Karpas-422 (cell line): ENCODE measurements at regions not wholly inside any gene's neighbourhood (a gene's known extent, or its start where the extent isn't known, plus 50 kb on each side); places are given as distances from the start of the nearest gene placed in this dataset.
A peak's percentile ranks its signal among the peaks of the same experiment; 100 is the strongest.

ENCODE experiments used
- DNase-seq: peaks from one replicate; pipeline ENCODE4 v3.0.0-alpha.2; 2015
- H2AFZ ChIP-seq: fragments of 200-600 bp; sonication (generic); 2 replicates; pipeline ENCODE4 v1.6.1; 2014; ENCODE audit warnings: antibody characterized with exemption, low read length, mixed read lengths
- H3K27ac ChIP-seq: fragments of 200-600 bp; sonication (generic); 2 replicates; pipeline ENCODE4 v1.5.1; 2014; ENCODE audit warnings: mild to moderate bottlenecking, low read length, moderate library complexity
- H3K27me3 ChIP-seq: fragments of 200-600 bp; sonication (generic); 2 replicates; pipeline ENCODE4 v1.6.1; 2014; ENCODE audit warnings: low read length, mixed read lengths
- H3K36me3 ChIP-seq: fragments of 200-600 bp; sonication (generic); 2 replicates; pipeline ENCODE4 v1.6.1; 2014; ENCODE audit warnings: low read length, mixed read lengths; ENCODE audit not compliant: insufficient read depth
- H3K4me1 ChIP-seq: fragments of 200-600 bp; sonication (generic); 2 replicates; pipeline ENCODE4 v1.6.1; 2014; ENCODE audit warnings: mild to moderate bottlenecking, low read length, mixed read lengths
- H3K4me2 ChIP-seq: fragments of 200-600 bp; sonication (generic); 2 replicates; pipeline ENCODE4 v1.6.1; 2014; ENCODE audit warnings: low read length, low read depth, mild to moderate bottlenecking; ENCODE audit not compliant: poor library complexity, severe bottlenecking
- H3K4me3 ChIP-seq: fragments of 200-600 bp; sonication (generic); 2 replicates; pipeline ENCODE4 v1.5.1; 2014; ENCODE audit warnings: mild to moderate bottlenecking, antibody characterized with exemption, low read length, mixed read lengths
- H3K79me2 ChIP-seq: fragments of 200-600 bp; sonication (generic); 2 replicates; pipeline ENCODE4 v1.6.1; 2014; ENCODE audit warnings: mild to moderate bottlenecking, low read length, mixed read lengths
- H3K9ac ChIP-seq: fragments of 200-600 bp; sonication (generic); 2 replicates; pipeline ENCODE4 v1.6.0; 2014; ENCODE audit warnings: low read length
- H3K9me2 ChIP-seq: fragments of 200-600 bp; sonication (generic), shearing (Covaris generic); replicated peaks from 2 replicates; pipeline ENCODE4 v1.6.0; 2014; ENCODE audit warnings: mild to moderate bottlenecking, low read length, moderate library complexity; ENCODE audit not compliant: insufficient read depth
- H3K9me3 ChIP-seq: fragments of 300-700, 200-600 bp; sonication (generic); 2 replicates; pipeline ENCODE4 v1.6.1; 2014; ENCODE audit warnings: low read length, mixed read lengths
- H4K20me1 ChIP-seq: fragments of 200-600 bp; sonication (generic); 2 replicates; pipeline ENCODE4 v1.6.1; 2014; ENCODE audit warnings: mild to moderate bottlenecking, antibody characterized with exemption, low read length, low read depth; ENCODE audit not compliant: insufficient read depth

GRCh38 chr13:40059540-40060232, 404.2 kb downstream of the COG6 start:
- Histone ChIP-seq H3K9me3 (no peaks in the 10 kb centered on the region), H3K79me2 (no peaks in the 10 kb centered on the region), H3K9me2 (no peaks in the 10 kb centered on the region), H3K27me3 (no peaks in the 10 kb centered on the region), H3K4me3 (no peak overlapping the region), H4K20me1 (no peaks in the 10 kb centered on the region), H2AFZ (no peak overlapping the region), H3K4me2 (peak overlapping the region; percentile 27), H3K36me3 (no peaks in the 10 kb centered on the region), H3K9ac (no peak overlapping the region), H3K27ac (no peak overlapping the region), H3K4me1 (peaks cover 24% of the 10 kb centered on the region)
- no peak for DNase-seq

- Histone ChIP-seq H2AFZ (no peak overlapping the region), H3K36me3 (no peaks in the 10 kb centered on the region), H4K20me1 (no peaks in the 10 kb centered on the region), H3K9ac (no peak overlapping the region), H3K4me1 (peaks cover 28% of the 10 kb centered on the region), H3K4me3 (no peak overlapping the region), H3K9me2 (no peaks in the 10 kb centered on the region), H3K79me2 (no peaks in the 10 kb centered on the region), H3K9me3 (no peaks in the 10 kb centered on the region), H3K4me2 (peak overlapping the region; percentile 27), H3K27ac (no peak overlapping the region), H3K27me3 (no peaks in the 10 kb centered on the region)
- DNase-seq = peak; percentile 52
These were observed 405.0 kb downstream of the COG6 start for GRCh38 chr13:40060296-40061007.

- H3K36me3 ChIP-seq = no peaks in the 10 kb centered on the region
- DNase-seq = peak; percentile 57
- H4K20me1 ChIP-seq = no peaks in the 10 kb centered on the region
- H3K4me3 ChIP-seq = no peak overlapping the region
- H2AFZ ChIP-seq = no peak overlapping the region
- H3K4me1 ChIP-seq = peaks cover 28% of the 10 kb centered on the region
- no peak overlapping the region for H3K27ac ChIP-seq
- no peaks in the 10 kb centered on the region for H3K79me2 ChIP-seq
- H3K4me2 ChIP-seq = no peak overlapping the region
- H3K9me2 ChIP-seq = no peaks in the 10 kb centered on the region
- H3K9ac ChIP-seq = no peak overlapping the region
- H3K9me3 ChIP-seq = no peaks in the 10 kb centered on the region
- H3K27me3 ChIP-seq = no peaks in the 10 kb centered on the region
These were observed 406.3 kb downstream of the COG6 start for GRCh38 chr13:40061466-40062450.

- H2AFZ ChIP-seq = no peak overlapping the region
- H3K4me2 ChIP-seq = no peak overlapping the region
These were observed 407.8 kb downstream of the COG6 start for GRCh38 chr13:40063278-40063698.

GRCh38 chr13:40063703-40064102, 408.2 kb downstream of the COG6 start:
- Histone ChIP-seq H3K27me3 (no peaks in the 10 kb centered on the region), H3K36me3 (no peaks in the 10 kb centered on the region), H2AFZ (no peak overlapping the region), H3K27ac (no peak overlapping the region), H3K9ac (no peak overlapping the region), H3K9me3 (no peaks in the 10 kb centered on the region), H3K4me3 (no peak overlapping the region), H3K9me2 (no peaks in the 10 kb centered on the region), H3K4me2 (no peak overlapping the region), H3K79me2 (no peaks in the 10 kb centered on the region), H4K20me1 (no peaks in the 10 kb centered on the region), H3K4me1 (peaks cover 28% of the 10 kb centered on the region)
- DNase-seq = no peak

More at GRCh38 chr13:40063278-40063698, 407.8 kb downstream of the COG6 start:
- H4K20me1 ChIP-seq = no peaks in the 10 kb centered on the region
- no peak overlapping the region for H3K4me3 ChIP-seq
- H3K27me3 ChIP-seq = no peaks in the 10 kb centered on the region
- H3K79me2 ChIP-seq = no peaks in the 10 kb centered on the region
- H3K9ac ChIP-seq = no peak overlapping the region
- H3K9me2 ChIP-seq = no peaks in the 10 kb centered on the region
- no peaks in the 10 kb centered on the region for H3K36me3 ChIP-seq
- no peak for DNase-seq
- H3K9me3 ChIP-seq = no peaks in the 10 kb centered on the region
- no peak overlapping the region for H3K27ac ChIP-seq
- H3K4me1 ChIP-seq = peaks cover 28% of the 10 kb centered on the region

- Histone ChIP-seq H3K4me3 (no peak overlapping the region), H4K20me1 (no peaks in the 10 kb centered on the region), H3K9ac (no peak overlapping the region), H3K9me2 (no peaks in the 10 kb centered on the region), H3K9me3 (no peaks in the 10 kb centered on the region), H3K27me3 (no peaks in the 10 kb centered on the region), H3K4me1 (peaks cover 33% of the 10 kb centered on the region), H2AFZ (no peak overlapping the region), H3K4me2 (no peak overlapping the region), H3K36me3 (no peaks in the 10 kb centered on the region), H3K79me2 (no peaks in the 10 kb centered on the region), H3K27ac (no peak overlapping the region)
- DNase-seq = no peak
These were observed 409.0 kb downstream of the COG6 start for GRCh38 chr13:40064154-40065097.

- H3K4me3 ChIP-seq = 0 out of 2 replicates have a peak overlapping the region, but pooled peaks have one; percentile 7
- H3K27ac ChIP-seq = peak overlapping the region; percentile 59
- H3K79me2 ChIP-seq = no peaks in the 10 kb centered on the region
- no peaks in the 10 kb centered on the region for H3K9me3 ChIP-seq
- no peaks in the 10 kb centered on the region for H4K20me1 ChIP-seq
- H3K9me2 ChIP-seq = no peaks in the 10 kb centered on the region
- H3K4me2 ChIP-seq = peak overlapping the region; percentile 42
- H3K36me3 ChIP-seq = no peaks in the 10 kb centered on the region
- peaks cover 21% of the 10 kb centered on the region for H3K4me1 ChIP-seq
- H2AFZ ChIP-seq = peak overlapping the region; percentile 32
- H3K27me3 ChIP-seq = no peaks in the 10 kb centered on the region
- peak overlapping the region; percentile 14 for H3K9ac ChIP-seq
- DNase-seq = peak; percentile 88
These were observed 413.9 kb downstream of the COG6 start for GRCh38 chr13:40069173-40070044.
